MM.1S (cell line): ENCODE measurements at regions not wholly inside any gene's neighbourhood (a gene's known extent, or its start where the extent isn't known, plus 50 kb on each side); places are given as distances from the start of the nearest gene placed in this dataset.

Source experiments
- DNase-seq: peaks from one replicate; pipeline ENCODE4 v3.0.0-alpha.2; 2015
- H2AFZ ChIP-seq: fragments of 300-600 bp; sonication (generic); 2 replicates; pipeline ENCODE4 v1.6.0; 2016; ENCODE audit warnings: antibody characterized with exemption, low read length
- H3F3A ChIP-seq: fragments of 300-600 bp; sonication (generic); 2 replicates; pipeline ENCODE4 v1.6.1; 2016; ENCODE audit warnings: mild to moderate bottlenecking, antibody characterized with exemption, low read length, moderate library complexity, mixed read lengths; ENCODE audit not compliant: insufficient read depth
- H3K27ac ChIP-seq: fragments of 300-600 bp; sonication (generic); 2 replicates; pipeline ENCODE4 v1.5.1; 2016; ENCODE audit warnings: mild to moderate bottlenecking, low read length
- H3K27me3 ChIP-seq: fragments of 300-600 bp; sonication (generic); replicated peaks from 2 replicates; pipeline ENCODE4 v1.6.0; 2016; ENCODE audit warnings: low read length; ENCODE audit not compliant: insufficient read depth
- H3K36me3 ChIP-seq: fragments of 300-600 bp; sonication (generic); replicated peaks from 2 replicates; pipeline ENCODE4 v1.6.1; 2016; ENCODE audit warnings: mild to moderate bottlenecking, low read length, mixed read lengths; ENCODE audit not compliant: insufficient read depth
- H3K4me1 ChIP-seq: fragments of 300-600 bp; sonication (generic); 2 replicates; pipeline ENCODE4 v1.6.1; 2016; ENCODE audit warnings: low read length, mixed read lengths
- H3K4me2 ChIP-seq: fragments of 300-600 bp; sonication (generic); 2 replicates; pipeline ENCODE4 v1.6.0; 2016; ENCODE audit warnings: low read depth, low read length
- H3K4me3 ChIP-seq: fragments of 300-600 bp; sonication (generic); 2 replicates; pipeline ENCODE4 v1.5.1; 2016; ENCODE audit warnings: low read length, mixed read lengths
- H3K79me2 ChIP-seq: fragments of 300-600 bp; sonication (generic); 2 replicates; pipeline ENCODE4 v1.6.1; 2016; ENCODE audit warnings: mixed run types, low read length, mixed read lengths
- H3K9ac ChIP-seq: fragments of 300-600 bp; sonication (generic); 2 replicates; pipeline ENCODE4 v1.6.1; 2016; ENCODE audit warnings: low read length, mixed read lengths
- H3K9me2 ChIP-seq: fragments of 300-600 bp; sonication (generic); replicated peaks from 2 replicates; pipeline ENCODE4 v1.6.1; 2016; ENCODE audit warnings: mild to moderate bottlenecking, low read length, mixed read lengths; ENCODE audit not compliant: insufficient read depth
- H3K9me3 ChIP-seq: fragments of 300-600 bp; sonication (generic); replicated peaks from 2 replicates; pipeline ENCODE4 v1.6.1; 2016; ENCODE audit warnings: mild to moderate bottlenecking, low read length, mixed read lengths; ENCODE audit not compliant: insufficient read depth
- H4K20me1 ChIP-seq: fragments of 300-600 bp; sonication (generic); 2 replicates; pipeline ENCODE4 v1.6.1; 2016; ENCODE audit warnings: mild to moderate bottlenecking, low read length, moderate library complexity, mixed read lengths; ENCODE audit not compliant: insufficient read depth
- EZH2 ChIP-seq: fragments of 300-600 bp; sonication (generic); optimal IDR thresholded peaks from 2 replicates; pipeline ENCODE3; 2017; ENCODE audit warnings: low read depth, mild to moderate bottlenecking, antibody characterized with exemption, low read length, mixed read lengths
- EZH2phosphoT487 ChIP-seq: fragments of 300-600 bp; sonication (generic); IDR thresholded peaks from 2 replicates; pipeline ENCODE4 v1.6.1; 2018; ENCODE audit warnings: antibody characterized with exemption, low read length
- TF ChIP-seq, protein P1 (sequence below): fragments of 300-600 bp; sonication (generic); IDR thresholded peaks from 2 replicates; pipeline ENCODE4 v1.5.1; 2016; ENCODE audit warnings: antibody characterized with exemption, low read length, mixed read lengths

DNA sequence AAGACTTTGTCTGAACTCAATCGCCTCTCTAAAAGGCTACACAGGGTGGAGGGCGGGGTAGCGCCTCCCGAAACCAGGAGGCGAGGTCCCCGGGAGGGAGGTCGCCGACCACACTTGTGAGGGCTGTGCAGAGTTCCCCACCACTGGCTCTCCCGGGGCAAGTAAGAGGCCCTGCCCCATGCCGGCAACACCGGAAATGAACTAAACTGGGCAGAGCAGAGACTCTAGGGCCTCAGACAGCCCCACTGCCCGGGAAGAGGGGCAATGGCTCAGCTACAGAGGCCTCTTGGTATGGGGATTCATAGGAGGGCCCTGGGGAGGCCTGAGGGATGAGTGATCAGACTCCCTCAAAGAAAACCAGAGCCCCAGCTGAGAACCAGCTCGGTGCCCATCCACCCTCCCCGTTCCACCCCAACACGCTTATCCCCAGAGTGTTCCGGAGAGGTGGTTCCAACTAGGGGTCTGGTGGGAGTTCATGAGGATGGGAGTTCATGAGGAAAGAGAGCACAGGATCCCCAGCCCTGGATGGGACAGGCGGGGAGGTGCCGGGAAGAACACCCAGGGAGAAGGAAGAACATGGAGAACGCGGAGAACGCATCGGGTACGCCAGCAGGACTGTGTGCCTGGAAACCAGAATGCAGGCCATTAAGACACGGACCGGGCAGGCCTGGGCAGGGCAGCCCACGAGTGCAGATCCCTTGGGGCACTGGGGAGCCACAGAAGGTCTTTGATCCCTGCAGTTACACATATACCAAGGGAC, 89.4 kb upstream of the MYL10 start:
- no peak overlapping the region for H3K4me3 ChIP-seq
- no peaks in the 10 kb centered on the region for H3K9me3 ChIP-seq
- TF ChIP-seq EZH2 (no peak), EZH2phosphoT487 (no peak)
- TF ChIP-seq, protein P1, sequence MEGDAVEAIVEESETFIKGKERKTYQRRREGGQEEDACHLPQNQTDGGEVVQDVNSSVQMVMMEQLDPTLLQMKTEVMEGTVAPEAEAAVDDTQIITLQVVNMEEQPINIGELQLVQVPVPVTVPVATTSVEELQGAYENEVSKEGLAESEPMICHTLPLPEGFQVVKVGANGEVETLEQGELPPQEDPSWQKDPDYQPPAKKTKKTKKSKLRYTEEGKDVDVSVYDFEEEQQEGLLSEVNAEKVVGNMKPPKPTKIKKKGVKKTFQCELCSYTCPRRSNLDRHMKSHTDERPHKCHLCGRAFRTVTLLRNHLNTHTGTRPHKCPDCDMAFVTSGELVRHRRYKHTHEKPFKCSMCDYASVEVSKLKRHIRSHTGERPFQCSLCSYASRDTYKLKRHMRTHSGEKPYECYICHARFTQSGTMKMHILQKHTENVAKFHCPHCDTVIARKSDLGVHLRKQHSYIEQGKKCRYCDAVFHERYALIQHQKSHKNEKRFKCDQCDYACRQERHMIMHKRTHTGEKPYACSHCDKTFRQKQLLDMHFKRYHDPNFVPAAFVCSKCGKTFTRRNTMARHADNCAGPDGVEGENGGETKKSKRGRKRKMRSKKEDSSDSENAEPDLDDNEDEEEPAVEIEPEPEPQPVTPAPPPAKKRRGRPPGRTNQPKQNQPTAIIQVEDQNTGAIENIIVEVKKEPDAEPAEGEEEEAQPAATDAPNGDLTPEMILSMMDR = no peak
- H3K9ac ChIP-seq = no peak overlapping the region
- H3K9me2 ChIP-seq = no peaks in the 10 kb centered on the region
- H3K4me2 ChIP-seq = no peak overlapping the region
- H3K36me3 ChIP-seq = no peaks in the 10 kb centered on the region
- no peak for DNase-seq
- H2AFZ ChIP-seq = no peak overlapping the region
- H3F3A ChIP-seq = no peaks in the 10 kb centered on the region
- H4K20me1 ChIP-seq = no peaks in the 10 kb centered on the region
- no peaks in the 10 kb centered on the region for H3K79me2 ChIP-seq
- no peak overlapping the region for H3K27ac ChIP-seq
- H3K27me3 ChIP-seq = no peaks in the 10 kb centered on the region
- H3K4me1 ChIP-seq = no peaks in the 10 kb centered on the region

DNA sequence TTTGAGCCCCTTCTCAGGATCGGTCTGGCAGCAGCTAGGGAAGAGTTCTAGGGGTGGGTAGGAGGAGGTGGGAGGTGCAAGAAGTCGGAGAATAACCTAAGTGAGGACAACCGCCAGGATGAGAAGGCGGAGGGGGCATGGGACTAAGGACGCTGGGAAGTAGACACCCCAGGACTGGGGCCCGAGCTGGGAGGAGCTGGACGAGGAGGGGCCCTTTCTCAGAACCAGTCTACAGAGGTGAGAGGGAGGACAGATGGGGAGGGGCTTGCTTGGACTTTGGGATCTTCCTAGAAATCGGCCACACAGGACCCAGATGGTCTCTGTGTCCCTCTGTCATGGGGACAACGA, 90.0 kb upstream of the MYL10 start:
- Histone ChIP-seq H3K4me1 (no peaks in the 10 kb centered on the region), H3K9ac (no peak overlapping the region), H3K9me2 (no peaks in the 10 kb centered on the region), H3F3A (no peaks in the 10 kb centered on the region), H3K4me2 (no peak overlapping the region), H3K36me3 (no peaks in the 10 kb centered on the region), H3K27ac (no peak overlapping the region), H3K79me2 (no peaks in the 10 kb centered on the region), H2AFZ (no peak overlapping the region), H3K27me3 (no peaks in the 10 kb centered on the region), H3K4me3 (no peak overlapping the region), H3K9me3 (no peaks in the 10 kb centered on the region), H4K20me1 (no peaks in the 10 kb centered on the region)
- TF ChIP-seq EZH2 = no peak
- no peak for DNase-seq

DNA sequence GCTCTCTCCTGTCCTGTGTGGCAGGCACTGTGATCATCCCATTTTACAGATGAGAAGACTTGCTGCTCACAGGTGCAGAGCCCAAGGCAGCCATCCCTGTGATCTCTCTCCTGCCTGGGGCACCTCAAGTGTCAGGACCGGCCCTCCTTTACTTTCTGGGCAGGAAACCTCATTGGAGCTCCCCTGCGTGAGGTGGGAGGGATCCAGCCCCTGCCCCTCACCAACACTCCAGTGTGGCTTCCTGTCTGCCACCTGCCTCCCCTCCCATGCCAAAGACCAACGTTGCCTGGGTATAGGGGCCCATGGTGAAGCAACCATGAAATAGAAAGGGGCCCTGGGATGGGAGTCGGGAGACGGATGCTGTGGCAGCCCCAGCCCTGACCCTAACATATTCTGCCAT, 91.2 kb upstream of the MYL10 start:
- H3K4me2 ChIP-seq = no peak overlapping the region
- no peaks in the 10 kb centered on the region for H3K9me3 ChIP-seq
- H3K4me3 ChIP-seq = no peak overlapping the region
- no peak overlapping the region for H2AFZ ChIP-seq
- no peaks in the 10 kb centered on the region for H3K27me3 ChIP-seq
- no peaks in the 10 kb centered on the region for H3K9me2 ChIP-seq
- no peaks in the 10 kb centered on the region for H4K20me1 ChIP-seq
- H3K9ac ChIP-seq = no peak overlapping the region
- H3K79me2 ChIP-seq = no peaks in the 10 kb centered on the region
- no peaks in the 10 kb centered on the region for H3K4me1 ChIP-seq
- no peak for TF ChIP-seq EZH2
- TF ChIP-seq EZH2phosphoT487 = no peak
- TF ChIP-seq, protein P1 = no peak
- H3K36me3 ChIP-seq = no peaks in the 10 kb centered on the region
- H3F3A ChIP-seq = no peaks in the 10 kb centered on the region
- no peak overlapping the region for H3K27ac ChIP-seq
- no peak for DNase-seq

DNA sequence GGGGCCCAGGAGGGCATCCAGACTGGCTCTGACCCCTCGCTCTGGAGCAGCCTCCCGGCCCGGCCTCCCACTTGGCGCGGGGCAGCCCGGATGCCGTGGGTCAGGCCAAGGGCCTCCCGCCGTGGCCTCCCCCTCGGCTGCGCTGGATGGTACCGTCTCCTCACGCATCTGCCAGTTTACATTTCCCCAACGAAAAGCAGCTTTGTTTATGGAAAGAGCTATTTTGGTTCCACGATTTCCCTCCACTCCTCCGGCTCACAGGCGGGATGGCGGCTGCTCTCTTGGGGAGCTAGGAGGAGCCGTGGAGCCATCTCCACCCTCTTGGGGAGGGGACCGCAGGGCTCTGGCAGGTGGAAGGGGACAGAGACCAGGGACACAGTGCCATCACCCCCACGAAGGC, 93.2 kb upstream of the MYL10 start:
- no peaks in the 10 kb centered on the region for H3K36me3 ChIP-seq
- no peaks in the 10 kb centered on the region for H3K9me3 ChIP-seq
- DNase-seq = no peak
- H3F3A ChIP-seq = no peaks in the 10 kb centered on the region
- H3K4me2 ChIP-seq = no peak overlapping the region
- H3K27me3 ChIP-seq = no peaks in the 10 kb centered on the region
- TF ChIP-seq, protein P1 = no peak
- TF ChIP-seq EZH2phosphoT487 (no peak), EZH2 (no peak)
- no peak overlapping the region for H2AFZ ChIP-seq
- H3K27ac ChIP-seq = no peak overlapping the region
- no peak overlapping the region for H3K4me3 ChIP-seq
- H3K9me2 ChIP-seq = no peaks in the 10 kb centered on the region
- no peak overlapping the region for H3K9ac ChIP-seq
- no peaks in the 10 kb centered on the region for H4K20me1 ChIP-seq
- no peaks in the 10 kb centered on the region for H3K79me2 ChIP-seq
- H3K4me1 ChIP-seq = no peaks in the 10 kb centered on the region
